SK-N-SH (cell line): ENCODE measurements at regions not wholly inside any gene's neighbourhood (a gene's known extent, or its start where the extent isn't known, plus 50 kb on each side); places are given as distances from the start of the nearest gene placed in this dataset.

Experiments
- CTCF ChIA-PET: fragments of 300-600, 350-600 bp; formaldehyde crosslinking; extraction: SDS; loops from one replicate; lab custom pipeline; 2021; lab: Yijun Ruan, JAX
- POLR2A ChIA-PET: fragments of 350-600 bp; sonication (Branson Sonifier 250); formaldehyde crosslinking; extraction: SDS; loops from one replicate; lab custom pipeline; 2020; ENCODE audit warnings: antibody characterized with exemption, inconsistent platforms; lab: Yijun Ruan, JAX
- DNase-seq: peaks from one replicate; pipeline ENCODE4 v3.0.0; 2012
- H2AFZ ChIP-seq: fragments of 200-600 bp; sonication (generic); 2 replicates; pipeline ENCODE4 v1.8.1; 2016; ENCODE audit warnings: antibody characterized with exemption, mild to moderate bottlenecking, low read depth
- H3F3A ChIP-seq: fragments of 200-600 bp; sonication (generic); replicated peaks from 2 replicates; pipeline ENCODE3; 2016; ENCODE audit warnings: antibody characterized with exemption, mild to moderate bottlenecking; ENCODE audit not compliant: insufficient read depth
- H3K27ac ChIP-seq, 2 experiments: fragments of 200-500 bp in 1 of 2; fragments of 200-600 bp in 1 of 2; sonication (Bioruptor generic) in 1 of 2; sonication (generic), shearing (Covaris generic) in 1 of 2; 2 replicates each; pipeline versions ENCODE4 v1.5.1 to v1.6.1; 2014 to 2016; ENCODE audit warnings: low read depth in 2 of 2, inconsistent platforms in 1 of 2, low read length in 1 of 2, mild to moderate bottlenecking in 1 of 2, mixed read lengths in 1 of 2
- H3K27me3 ChIP-seq: fragments of 200-600 bp; sonication (generic), shearing (Covaris generic); 2 replicates; pipeline ENCODE4 v1.6.1; 2016; ENCODE audit warnings: mixed run types; ENCODE audit not compliant: insufficient read depth
- H3K36me3 ChIP-seq, 2 experiments: fragments of 200-500 bp in 1 of 2; fragments of 200-600 bp in 1 of 2; sonication (Bioruptor generic) in 1 of 2; sonication (generic) in 1 of 2; replicated peaks in 1 of 2; 2 replicates each; pipeline versions ENCODE3 to v1.5.1; 2014 to 2016; ENCODE audit warnings: low read length in 1 of 2, mild to moderate bottlenecking in 1 of 2; ENCODE audit not compliant: insufficient read depth in 2 of 2, control insufficient read depth in 1 of 2
- H3K4me1 ChIP-seq, 2 experiments: fragments of 200-500 bp in 1 of 2; fragments of 200-600 bp in 1 of 2; sonication (Bioruptor generic) in 1 of 2; sonication (generic), shearing (Covaris generic) in 1 of 2; 2 replicates each; pipeline versions ENCODE4 v1.5.1 to v1.6.1; 2014 to 2016; ENCODE audit warnings: low read depth in 1 of 2, low read length in 1 of 2, mixed run types in 1 of 2; ENCODE audit not compliant: insufficient read depth in 2 of 2, control insufficient read depth in 1 of 2
- H3K4me2 ChIP-seq: fragments of 200-600 bp; sonication (generic), shearing (Covaris generic); 2 replicates; pipeline ENCODE4 v1.6.1; 2017; ENCODE audit warnings: mixed run types
- H3K4me3 ChIP-seq, 2 experiments: fragments of 200-500 bp in 1 of 2; fragments of 200-600 bp in 1 of 2; sonication (Bioruptor generic) in 1 of 2; sonication (generic), shearing (Covaris generic) in 1 of 2; 2 replicates each; pipeline versions ENCODE4 v1.5.1 to v1.8.1; 2014 to 2016; ENCODE audit warnings: low read depth in 2 of 2, inconsistent platforms in 1 of 2, low read length in 1 of 2, mild to moderate bottlenecking in 1 of 2, mixed read lengths in 1 of 2, moderate library complexity in 1 of 2
- H3K79me2 ChIP-seq: fragments of 200-600 bp; sonication (generic); 2 replicates; pipeline ENCODE4 v1.8.1; 2017; ENCODE audit warnings: mild to moderate bottlenecking; ENCODE audit not compliant: insufficient read depth
- H3K9ac ChIP-seq: fragments of 200-600 bp; sonication (generic); 2 replicates; pipeline ENCODE4 v1.6.1; 2017; ENCODE audit warnings: mixed run types
- H3K9me2 ChIP-seq: fragments of 200-600 bp; sonication (generic); 2 replicates; pipeline ENCODE4 v1.6.1; 2017; ENCODE audit warnings: mixed run types
- H3K9me3 ChIP-seq: fragments of 200-600 bp; sonication (generic); 2 replicates; pipeline ENCODE4 v1.6.1; 2017; ENCODE audit warnings: mixed run types, mild to moderate bottlenecking, moderate library complexity
- H4K20me1 ChIP-seq: fragments of 200-600 bp; sonication (generic); 2 replicates; pipeline ENCODE4 v1.6.1; 2017; ENCODE audit warnings: mild to moderate bottlenecking, mixed run types; ENCODE audit not compliant: insufficient read depth
- CHD2 ChIP-seq: fragments of 150-350 bp; IDR thresholded peaks from 2 replicates; pipeline ENCODE4 v1.6.1; 2018; ENCODE audit warnings: low read length; ENCODE audit not compliant: partially characterized antibody
- IRF3 ChIP-seq: fragments of 150-350 bp; IDR thresholded peaks from 2 replicates; pipeline ENCODE4 v1.6.1; 2016; ENCODE audit warnings: mild to moderate bottlenecking, low read depth, low read length
- MAX ChIP-seq: IDR thresholded peaks from 2 replicates; pipeline ENCODE4 v1.4.0; 2012; ENCODE audit warnings: low read depth
- NFIC ChIP-seq: IDR thresholded peaks from 2 replicates; pipeline ENCODE4 v1.4.0; 2012; ENCODE audit warnings: borderline replicate concordance
- NRF1 ChIP-seq: IDR thresholded peaks from 2 replicates; pipeline ENCODE4 v1.6.1; 2012; ENCODE audit warnings: low read depth, mild to moderate bottlenecking, low read length
- PBX3 ChIP-seq: IDR thresholded peaks from 2 replicates; pipeline ENCODE4; 2012
- RXRA ChIP-seq: IDR thresholded peaks from 2 replicates; pipeline ENCODE4 v1.4.0; 2012; ENCODE audit warnings: low read depth, mild to moderate bottlenecking, borderline replicate concordance
- SIN3A ChIP-seq: IDR thresholded peaks from 2 replicates; pipeline ENCODE4 v1.6.1; 2012; ENCODE audit warnings: low read depth, mild to moderate bottlenecking, low read length, moderate library complexity, borderline replicate concordance
- TCF12 ChIP-seq: IDR thresholded peaks from 2 replicates; pipeline ENCODE4 v1.4.0; 2012
- TEAD4 ChIP-seq: IDR thresholded peaks from 2 replicates; pipeline ENCODE4 v1.4.0; 2012; ENCODE audit warnings: mild to moderate bottlenecking, borderline replicate concordance; ENCODE audit not compliant: insufficient read depth
- USF2 ChIP-seq: fragments of 150-350 bp; IDR thresholded peaks from 2 replicates; pipeline ENCODE4 v1.6.1; 2017; ENCODE audit warnings: antibody characterized with exemption, low read length, low read depth, borderline replicate concordance
- WGBS: methylation state at CpG from one replicate; pipeline ENCODE4 v1.1.6; 2017; ENCODE audit warnings: low lambda C conversion rate; 5-methylcytosine and 5-hydroxymethylcytosine counted together

GRCh38 chr5:159420940-159421339 is 90.7 kb upstream of the IL12B start (continued):
- TF ChIP-seq MAX (no peak), NFIC (no peak), SIN3A (no peak)

GRCh38 chr5:159422361-159422760 is 92.1 kb upstream of the IL12B start:
- POLR2A ChIA-PET: no interaction called here
- Histone ChIP-seq H3K9me2 (no peaks in the 10 kb centered on the region), H3K27ac (no peak overlapping the region), H4K20me1 (no peaks in the 10 kb centered on the region), H3K4me1 (no peaks in the 10 kb centered on the region; a peak in 1 of 4 replicates), H3K9ac (no peak overlapping the region), H3K27me3 (no peaks in the 10 kb centered on the region; the same call in 1 of the 2 replicates), H3K4me2 (no peak overlapping the region), H3K79me2 (no peaks in the 10 kb centered on the region), H2AFZ (no peak overlapping the region), H3K36me3 (no peaks in the 10 kb centered on the region), H3F3A (no peaks in the 10 kb centered on the region), H3K4me3 (no peak overlapping the region), H3K9me3 (no peaks in the 10 kb centered on the region)
- WGBS: 31% methylated on average over 4 of the region's 4 CpGs
- TF ChIP-seq NFIC: no peak
- no peak for TF ChIP-seq TEAD4
- no peak for TF ChIP-seq PBX3
- no peak for TF ChIP-seq TCF12
- TF ChIP-seq USF2: no peak
- no peak for TF ChIP-seq MAX
- TF ChIP-seq CHD2: no peak
- no peak for TF ChIP-seq NRF1
- TF ChIP-seq IRF3: no peak
- DNase-seq: no peak
- CTCF ChIA-PET: no interaction called here

GRCh38 chr5:159422910-159423309 is 92.6 kb upstream of the IL12B start:
- no peaks in the 10 kb centered on the region for H3K36me3 ChIP-seq
- no peak overlapping the region for H3K27ac ChIP-seq
- H3K9me2 ChIP-seq: no peaks in the 10 kb centered on the region
- POLR2A ChIA-PET: no interaction called here
- no peak overlapping the region for H3K4me2 ChIP-seq
- no peak overlapping the region for H3K4me3 ChIP-seq
- TF ChIP-seq IRF3: no peak
- no peak for TF ChIP-seq RXRA
- no peaks in the 10 kb centered on the region for H3K79me2 ChIP-seq
- H3K9me3 ChIP-seq: no peaks in the 10 kb centered on the region
- CTCF ChIA-PET: no interaction called here
- H2AFZ ChIP-seq: no peak overlapping the region
- DNase-seq: no peak
- H3K27me3 ChIP-seq: no peaks in the 10 kb centered on the region; the same call in 1 of the 2 replicates
- 84% methylated on average over 2 of the region's 2 CpGs for WGBS
- H3K4me1 ChIP-seq: no peaks in the 10 kb centered on the region; a peak in 1 of 4 replicates
- no peaks in the 10 kb centered on the region for H3F3A ChIP-seq
- H4K20me1 ChIP-seq: no peaks in the 10 kb centered on the region
- no peak overlapping the region for H3K9ac ChIP-seq
